Suprapubic skin (tissue), 4 donors: ENCODE measurements at regions not wholly inside any gene's neighbourhood (a gene's known extent, or its start where the extent isn't known, plus 50 kb on each side); places are given as distances from the start of the nearest gene placed in this dataset.

Source experiments
- DNase-seq, 2 donors: peaks; one replicate each; pipeline ENCODE4 v3.0.0-alpha.2; 2019; ENCODE audit warnings: low spot score in 2 of 2
- H3K27ac ChIP-seq: fragments of 200-600 bp; sonication (generic); one replicate; pipeline ENCODE4 v1.5.1; 2019
- H3K27me3 ChIP-seq: fragments of 200-600 bp; sonication (generic); one replicate; pipeline ENCODE4 v1.5.1; 2019
- H3K36me3 ChIP-seq: fragments of 200-600 bp; sonication (generic); one replicate; pipeline ENCODE4 v1.5.1; 2019
- H3K4me1 ChIP-seq: fragments of 200-600 bp; sonication (generic); one replicate; pipeline ENCODE4 v1.5.1; 2019
- H3K4me3 ChIP-seq: fragments of 200-600 bp; sonication (generic); one replicate; pipeline ENCODE4 v1.5.1; 2019; ENCODE audit warnings: mild to moderate bottlenecking
- H3K9me3 ChIP-seq: fragments of 200-600 bp; sonication (generic); one replicate; pipeline ENCODE4 v1.5.1; 2019
- CTCF ChIP-seq, 2 donors: fragments of 200-600 bp in 1 of 2; fragments of 450-650 bp in 1 of 2; sonication (generic) in 1 of 2; IDR thresholded peaks; one replicate each; pipeline ENCODE4 v1.5.1; 2016 to 2019; ENCODE audit warnings: antibody characterized with exemption in 2 of 2, mild to moderate bottlenecking in 1 of 2, moderate library complexity in 1 of 2
- EP300 ChIP-seq: sonication (generic); formaldehyde crosslinking; IDR thresholded peaks from one replicate; pipeline ENCODE4 v1.6.1; 2017; ENCODE audit warnings: antibody characterized with exemption
- POLR2A ChIP-seq, 2 donors: fragments of 450-650 bp; IDR thresholded peaks; one replicate each; pipeline ENCODE4 v1.6.1; 2017; ENCODE audit warnings: antibody characterized with exemption in 2 of 2, mild to moderate bottlenecking in 2 of 2, moderate library complexity in 2 of 2
- POLR2AphosphoS5 ChIP-seq, 3 donors: sonication (generic); formaldehyde crosslinking; IDR thresholded peaks; one replicate each; pipeline ENCODE4 v1.6.1; 2017; ENCODE audit warnings: antibody characterized with exemption in 3 of 3
- WGBS: methylation state at CpG from one replicate; pipeline ENCODE4 v1.1.5; 2018; 5-methylcytosine and 5-hydroxymethylcytosine counted together

- no peaks in the 10 kb centered on the region for H3K27me3 ChIP-seq
- TF ChIP-seq POLR2AphosphoS5 (IDR thresholded peaks at IDR 0.05) (peak in 1 of 3 donors; percentile 34), EP300 (no peak)
- DNase-seq, result no peak
- H3K36me3 ChIP-seq, result no peaks in the 10 kb centered on the region
- no peak overlapping the region for H3K4me3 ChIP-seq
- no peaks in the 10 kb centered on the region for H3K9me3 ChIP-seq
- H3K4me1 ChIP-seq, result peaks cover 64% of the 10 kb centered on the region
- peak overlapping the region; percentile 90 for H3K27ac ChIP-seq
- WGBS, result 65% methylated on average over 7 of the region's 7 CpGs
These were observed 475.1 kb downstream of the FOXO1 start for GRCh38 chr13:40191186-40191980.

GRCh38 chr13:40192452-40192851 is 474.0 kb downstream of the FOXO1 start:
- no peaks in the 10 kb centered on the region for H3K36me3 ChIP-seq
- H3K27ac ChIP-seq, result peak overlapping the region; percentile 90
- TF ChIP-seq POLR2AphosphoS5 (IDR thresholded peaks at IDR 0.05) (no peak), CTCF (IDR thresholded peaks at IDR 0.05) (no peak), POLR2A (IDR thresholded peaks at IDR 0.05) (no peak), EP300 (no peak)
- WGBS, result 94% methylated on average over 5 of the region's 5 CpGs
- H3K27me3 ChIP-seq, result no peaks in the 10 kb centered on the region
- H3K9me3 ChIP-seq, result no peaks in the 10 kb centered on the region
- DNase-seq, result no peak
- H3K4me3 ChIP-seq, result no peak overlapping the region
- peaks cover 63% of the 10 kb centered on the region for H3K4me1 ChIP-seq

- no peaks in the 10 kb centered on the region for H3K36me3 ChIP-seq
- no peaks in the 10 kb centered on the region for H3K27me3 ChIP-seq
- no peaks in the 10 kb centered on the region for H3K9me3 ChIP-seq
- WGBS, result 61% methylated on average over 6 of the region's 7 CpGs
- DNase-seq, result peak in 1 of 2 donors; percentile 68
- peak overlapping the region; percentile 19 for H3K4me3 ChIP-seq
- H3K4me1 ChIP-seq, result peaks cover 59% of the 10 kb centered on the region
- H3K27ac ChIP-seq, result peak overlapping the region; percentile 90
- TF ChIP-seq POLR2AphosphoS5 (IDR thresholded peaks at IDR 0.05) (peak in 1 of 3 donors; percentile 4), POLR2A (IDR thresholded peaks at IDR 0.05) (no peak)
These were observed 473.6 kb downstream of the FOXO1 start for GRCh38 chr13:40192858-40193257.

- Histone ChIP-seq H3K4me1 (peaks cover 53% of the 10 kb centered on the region), H3K27ac (peak overlapping the region; percentile 90), H3K27me3 (no peaks in the 10 kb centered on the region), H3K36me3 (no peaks in the 10 kb centered on the region), H3K9me3 (no peaks in the 10 kb centered on the region), H3K4me3 (peak overlapping the region; percentile 19)
- 58% methylated on average over 18 of the region's 18 CpGs for WGBS
- DNase-seq, result peak in 1 of 2 donors; percentile 73
- no peak for TF ChIP-seq CTCF (IDR thresholded peaks at IDR 0.05)
- no peak for TF ChIP-seq EP300
- TF ChIP-seq POLR2A (IDR thresholded peaks at IDR 0.05), result no peak
- TF ChIP-seq POLR2AphosphoS5 (IDR thresholded peaks at IDR 0.05), result peak in 1 of 3 donors; percentile 49
These were observed 472.9 kb downstream of the FOXO1 start for GRCh38 chr13:40193286-40194223.

- H3K27ac ChIP-seq, result peak overlapping the region; percentile 90
- peak in 1 of 3 donors; percentile 3 for TF ChIP-seq POLR2AphosphoS5 (IDR thresholded peaks at IDR 0.05)
- TF ChIP-seq EP300, result no peak
- no peak for TF ChIP-seq POLR2A (IDR thresholded peaks at IDR 0.05)
- no peak for DNase-seq
- WGBS, result 54% methylated on average over 9 of the region's 9 CpGs
- H3K4me1 ChIP-seq, result peaks cover 46% of the 10 kb centered on the region
- H3K9me3 ChIP-seq, result no peaks in the 10 kb centered on the region
- no peak overlapping the region for H3K4me3 ChIP-seq
- no peaks in the 10 kb centered on the region for H3K27me3 ChIP-seq
- no peaks in the 10 kb centered on the region for H3K36me3 ChIP-seq
These were observed 472.1 kb downstream of the FOXO1 start for GRCh38 chr13:40194224-40194806.

- H3K4me1 ChIP-seq, result peaks cover 18% of the 10 kb centered on the region
- H3K4me3 ChIP-seq, result no peak overlapping the region
- no peaks in the 10 kb centered on the region for H3K36me3 ChIP-seq
- no peak overlapping the region for H3K27ac ChIP-seq
- no peaks in the 10 kb centered on the region for H3K27me3 ChIP-seq
- DNase-seq, result no peak
- WGBS, result 97% methylated on average over 8 of the region's 8 CpGs
- no peaks in the 10 kb centered on the region for H3K9me3 ChIP-seq
- TF ChIP-seq CTCF (IDR thresholded peaks at IDR 0.05) (no peak), POLR2A (IDR thresholded peaks at IDR 0.05) (no peak), POLR2AphosphoS5 (IDR thresholded peaks at IDR 0.05) (no peak), EP300 (no peak)
These were observed 469.4 kb downstream of the FOXO1 start for GRCh38 chr13:40197049-40197448.
